ENCODE measurements at regions not wholly inside any gene's neighbourhood (a gene's known extent, or its start where the extent isn't known, plus 50 kb on each side); places are given as distances from the start of the nearest gene placed in this dataset.

- no peak for ATAC-seq
- intact Hi-C loops (cut with micrococcal nuclease) = no loop called here
- no peak for DNase-seq
Measured at GRCh38 chrX:8313844-8314243, 142.8 kb upstream of the VCX2 start.

DNA sequence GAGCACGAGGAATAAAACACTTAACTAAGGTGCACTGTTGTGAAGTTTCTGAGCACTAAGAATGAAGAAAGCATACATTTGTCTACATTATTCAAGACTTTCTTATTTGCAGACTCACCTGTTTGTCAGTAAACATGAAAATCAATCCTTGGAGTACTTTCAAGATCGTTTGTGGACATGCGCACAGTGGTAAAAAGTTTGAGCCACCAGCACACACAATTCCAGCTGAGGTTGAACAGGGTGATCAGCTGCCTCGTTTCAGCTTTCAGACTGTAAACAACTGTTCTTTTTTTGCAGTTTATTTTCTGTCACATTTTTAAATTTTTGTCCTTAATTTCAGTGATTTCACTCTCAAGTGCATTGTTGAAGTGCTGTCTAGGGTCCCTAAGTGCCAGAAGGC, 143.8 kb upstream of the VCX2 start:
- ATAC-seq = no peak
- intact Hi-C loops (cut with micrococcal nuclease) = no loop called here
- no peak for DNase-seq

DNA sequence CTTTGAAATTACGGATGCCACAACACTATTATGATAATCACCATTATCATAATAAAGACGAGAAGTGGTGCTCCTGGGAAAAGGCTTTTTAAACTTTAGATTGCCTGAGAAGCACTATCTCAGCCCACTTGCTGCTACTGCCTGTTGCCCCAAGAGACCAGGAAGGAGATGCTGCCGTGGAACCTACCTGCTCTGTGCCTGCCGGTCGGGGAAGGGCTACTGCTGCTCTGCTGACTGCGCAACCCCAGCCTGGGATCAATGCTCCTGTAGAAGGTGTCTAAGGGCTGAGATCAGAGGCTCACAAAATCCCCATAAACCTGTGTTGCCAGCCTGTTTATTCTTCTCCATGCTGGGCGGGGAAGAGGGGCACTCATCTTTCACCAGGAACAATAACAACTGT, 145.3 kb upstream of the VCX3B start:
- DNase-seq (no peak), ATAC-seq (no peak)
- intact Hi-C loops (cut with micrococcal nuclease) = no loop called here

- no peak for ATAC-seq
Measured at GRCh38 chrX:8323356-8323755, 141.3 kb upstream of the VCX3B start.

DNA sequence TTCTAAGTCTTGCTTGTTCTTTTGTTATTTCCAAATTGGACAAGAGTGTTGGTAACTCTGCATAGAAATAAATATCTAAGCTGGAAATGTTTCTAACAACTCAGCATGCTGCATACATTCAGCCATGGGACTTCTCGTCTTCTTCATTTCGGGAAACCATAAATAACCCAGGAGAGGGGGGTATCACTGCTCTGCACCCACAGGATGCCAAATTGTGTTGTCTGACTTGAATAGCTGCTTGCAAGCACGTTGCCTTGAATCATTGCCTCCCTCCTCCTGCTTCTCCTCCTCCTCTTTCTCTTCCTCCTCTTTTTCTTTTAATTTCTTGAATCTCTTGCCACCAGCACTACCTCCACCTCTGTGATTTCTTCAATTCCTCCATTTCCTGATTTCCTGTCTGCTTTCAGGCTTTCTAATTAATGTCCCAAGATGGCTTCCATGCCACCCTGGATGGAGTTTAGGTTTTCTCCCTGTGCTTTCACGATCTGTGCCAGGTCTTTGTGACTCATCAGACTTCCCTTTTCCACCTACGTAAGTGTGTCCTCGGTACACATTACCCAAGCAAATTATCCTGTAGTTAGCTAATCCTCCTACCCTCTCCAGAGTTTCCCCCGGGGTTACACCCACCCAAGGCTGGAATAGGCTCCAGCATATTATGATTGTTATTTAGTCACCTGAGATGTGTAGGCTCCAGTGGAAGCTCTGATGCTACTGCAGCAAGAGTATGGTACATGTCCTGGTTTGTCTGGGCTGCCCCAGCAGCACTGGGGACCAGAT, 122.6 kb upstream of the VCX3B start:
- ATAC-seq (no peak), DNase-seq (no peak)
- intact Hi-C loops (cut with micrococcal nuclease) = no loop called here

More at GRCh38 chrX:8323356-8323755, 141.3 kb upstream of the VCX3B start:
- intact Hi-C loops (cut with micrococcal nuclease) = no loop called here
- peak; percentile 7 for DNase-seq

DNA sequence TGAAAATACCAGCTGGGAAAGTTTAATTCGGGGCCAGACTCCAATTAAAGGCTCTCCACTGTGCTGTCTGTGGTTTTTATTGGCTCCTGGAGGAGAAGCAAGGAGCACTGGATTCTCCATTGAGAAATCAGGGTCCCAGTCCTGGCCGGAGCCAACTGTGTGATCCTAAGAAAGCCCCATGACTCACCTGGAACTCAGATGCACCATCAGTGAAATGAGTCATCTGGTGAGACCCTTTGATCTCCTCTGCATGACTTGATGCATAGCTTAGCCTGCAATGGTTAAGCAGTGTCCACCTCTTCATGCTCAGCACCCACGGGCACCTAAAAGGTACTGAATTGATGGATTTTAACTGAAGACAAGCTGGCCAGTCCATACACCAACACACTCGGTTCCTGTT, 119.2 kb upstream of the VCX3B start:
- DNase-seq = no peak
- intact Hi-C loops (cut with micrococcal nuclease) = no loop called here
- no peak for ATAC-seq

DNA sequence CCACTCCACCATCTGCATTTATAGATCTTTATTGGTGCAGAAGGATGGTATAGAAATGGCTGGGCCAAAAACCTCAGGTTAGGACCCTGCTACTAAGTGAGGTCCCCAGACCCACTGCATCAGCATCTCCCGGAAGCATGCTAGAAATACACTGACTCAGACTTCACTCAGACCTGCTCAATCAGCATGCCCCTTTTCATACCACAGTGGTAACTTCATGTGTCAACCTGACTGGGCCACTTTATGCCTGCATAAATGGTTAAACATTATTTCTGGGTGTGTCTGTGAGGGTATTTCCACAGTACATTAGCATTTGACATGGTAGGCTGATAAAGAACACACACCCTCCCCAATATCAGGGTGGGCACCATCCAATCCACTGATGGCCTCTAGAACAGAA, 118.6 kb upstream of the VCX3B start:
- intact Hi-C loops (cut with micrococcal nuclease) = no loop called here
- DNase-seq (no peak), ATAC-seq (no peak)

DNA sequence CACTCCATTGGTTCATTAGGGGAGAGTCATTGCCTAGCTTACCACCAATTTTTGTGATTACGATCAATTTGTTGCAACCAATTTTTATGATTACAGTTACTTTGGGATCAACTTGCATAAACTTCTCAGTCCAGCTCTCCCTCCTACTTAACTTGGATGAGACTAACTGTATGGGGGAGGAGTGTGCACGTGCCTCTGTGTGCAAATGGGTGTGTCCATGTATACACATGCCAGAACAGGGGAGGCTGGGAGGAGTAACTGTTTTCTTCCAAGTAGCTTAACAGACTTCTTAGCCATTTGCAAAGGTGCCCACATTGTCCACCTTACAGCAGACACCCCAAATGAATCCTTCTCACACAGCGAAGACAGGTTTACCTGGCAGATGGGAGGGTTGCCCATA, 117.7 kb upstream of the VCX3B start:
- ATAC-seq (no peak), DNase-seq (no peak)
- intact Hi-C loops (cut with micrococcal nuclease) = no loop called here

GRCh38 chrX:8349816-8350544, 114.7 kb upstream of the VCX3B start:
- ATAC-seq (no peak), DNase-seq (no peak)
- intact Hi-C loops (cut with micrococcal nuclease) = no loop called here

DNA sequence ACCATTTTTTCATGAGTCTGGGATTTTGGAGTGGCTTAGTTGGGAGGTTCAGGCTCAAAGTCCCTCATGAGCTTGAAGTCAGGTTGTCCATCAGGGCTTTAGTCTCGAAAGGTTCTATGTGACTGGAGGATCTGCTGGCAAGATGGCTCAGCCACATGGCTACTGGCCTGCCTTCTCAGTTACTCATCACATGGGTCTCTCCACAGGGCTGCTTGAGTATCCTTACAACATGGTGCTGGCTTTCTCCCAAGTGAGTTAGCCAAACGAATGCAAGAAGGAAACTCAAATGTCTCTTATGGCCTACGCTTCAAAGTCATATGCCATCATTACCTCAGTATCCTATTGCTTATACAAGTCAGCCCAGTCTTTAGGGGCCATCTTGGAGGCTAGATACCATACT, 106.3 kb upstream of the VCX3B start:
- no peak for ATAC-seq
- DNase-seq = no peak
- intact Hi-C loops (cut with micrococcal nuclease) = no loop called here

- intact Hi-C loops (cut with micrococcal nuclease) = loop anchor here (10.0 kb wide), 1 partner anchor 370 kb away; the partner anchor contains the start of gene ANOS1
- DNase-seq (peak; percentile 26), ATAC-seq (peak; percentile 46)
Measured at GRCh38 chrX:8364369-8365141, 100.1 kb upstream of the VCX3B start.

- intact Hi-C loops (cut with micrococcal nuclease) = loop anchor here (10.0 kb wide), 1 partner anchor 368 kb away; the partner anchor contains the start of gene ANOS1
- ATAC-seq = no peak
- no peak for DNase-seq
Measured at GRCh38 chrX:8366481-8366880, 98.1 kb upstream of the VCX3B start.

- DNase-seq (no peak), ATAC-seq (no peak)
- intact Hi-C loops (cut with micrococcal nuclease) = no loop called here
Measured at GRCh38 chrX:8374041-8374825, 90.4 kb upstream of the VCX3B start.

GRCh38 chrX:8377041-8377440, 87.6 kb upstream of the VCX3B start:
- no peak for ATAC-seq
- intact Hi-C loops (cut with micrococcal nuclease) = no loop called here

GRCh38 chrX:8390771-8391170, 73.9 kb upstream of the VCX3B start:
- ATAC-seq (no peak), DNase-seq (no peak)
- intact Hi-C loops (cut with micrococcal nuclease) = no loop called here

More at GRCh38 chrX:8377041-8377440, 87.6 kb upstream of the VCX3B start:
- DNase-seq = no peak

DNA sequence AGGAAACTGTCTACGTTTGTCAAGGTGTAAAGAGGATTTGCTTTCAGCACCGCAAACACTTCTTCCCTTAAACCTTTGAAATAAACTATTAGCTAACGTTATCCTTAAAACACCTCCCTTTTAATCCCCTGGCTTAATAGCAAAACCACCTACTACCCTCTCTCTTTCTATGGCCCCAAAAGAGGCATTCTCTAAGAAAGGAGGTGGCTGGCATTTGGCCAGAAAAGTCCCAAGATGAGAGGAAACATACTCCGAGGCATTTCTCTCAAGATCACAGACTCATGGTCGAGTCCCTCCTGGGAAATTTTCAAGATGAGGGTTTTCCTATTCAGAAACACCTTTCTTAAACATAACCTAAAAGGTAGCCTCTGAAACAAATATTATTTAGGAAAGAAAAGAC, 60.6 kb upstream of the VCX3B start:
- ATAC-seq = no peak

DNA sequence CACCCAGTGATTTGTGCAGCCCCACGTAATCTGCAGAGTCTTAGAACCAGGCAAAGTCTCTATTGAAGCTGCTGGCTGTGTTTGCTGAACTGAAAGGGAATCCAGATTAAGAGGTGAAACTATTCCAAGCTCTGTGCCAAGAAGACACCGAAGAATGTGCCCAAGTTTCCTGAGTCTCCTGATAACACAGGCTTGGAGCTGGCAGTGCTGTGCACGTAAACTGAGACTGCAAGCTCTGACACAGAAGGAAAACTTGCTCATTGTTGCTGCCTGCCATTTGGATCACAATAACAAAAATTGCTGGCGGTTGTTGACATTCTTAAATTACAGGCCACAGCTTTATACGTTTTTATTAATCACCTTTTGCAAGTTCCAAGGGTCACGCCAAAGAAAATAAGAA, 60.2 kb upstream of the VCX3B start:
- ATAC-seq = peak; percentile 28
- DNase-seq = no peak
- intact Hi-C loops (cut with micrococcal nuclease) = no loop called here

More for the DNA sequence above, 60.6 kb upstream of the VCX3B start:
- intact Hi-C loops (cut with micrococcal nuclease) = no loop called here
- DNase-seq = no peak

- DNase-seq = no peak
- intact Hi-C loops (cut with micrococcal nuclease) = no loop called here
- no peak for ATAC-seq
Measured at GRCh38 chrX:8404926-8405325, 59.7 kb upstream of the VCX3B start.

DNA sequence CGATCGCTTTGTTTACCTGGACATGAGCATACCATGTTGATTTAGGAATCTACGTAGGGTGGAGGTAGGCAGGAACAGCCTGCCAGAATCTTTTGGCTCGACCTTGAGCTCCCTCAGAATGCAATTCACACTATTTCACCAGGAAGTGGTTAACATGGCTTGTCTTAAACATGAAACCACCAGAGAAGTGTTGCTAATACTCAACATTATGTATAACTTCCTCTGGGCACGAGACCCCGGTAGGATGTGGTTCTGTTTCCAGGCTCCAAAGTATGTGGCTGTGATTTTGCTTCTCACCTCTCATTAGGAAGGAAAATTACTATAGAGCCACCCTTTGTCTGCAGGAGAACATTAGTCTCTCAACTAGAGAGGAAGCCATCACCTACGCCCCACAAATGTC, 59.0 kb upstream of the VCX3B start:
- ATAC-seq = no peak
- intact Hi-C loops (cut with micrococcal nuclease) = no loop called here

More for the DNA sequence above, 59.0 kb upstream of the VCX3B start:
- DNase-seq = no peak

Measured in left ventricle myocardium superior (tissue), 1 donor.